IMR-90 (cell line): ENCODE measurements at regions not wholly inside any gene's neighbourhood (a gene's known extent, or its start where the extent isn't known, plus 50 kb on each side); places are given as distances from the start of the nearest gene placed in this dataset.

Source experiments
- ATAC-seq: fragments of 200-7000 bp; cut with Tn5 transposase; 2 replicates; pipeline ENCODE4 v1.9.1; 2020; ENCODE audit warnings: low read depth, mild to moderate bottlenecking, moderate library complexity
- BruUV-seq: library from RNA; stranded (reverse); fragments of 400-500 nt; replicated peaks from 2 replicates; lab custom pipeline; 2021; lab: Mats Ljungman, UMichigan
- CTCF ChIA-PET: fragments of 300-600 bp; formaldehyde crosslinking; extraction: SDS; loops from one replicate; lab custom pipeline; 2021; ENCODE audit warnings: antibody characterized with exemption; lab: Yijun Ruan, JAX
- POLR2A ChIA-PET: fragments of 300-600 bp; sonication (Branson Sonifier 250); formaldehyde crosslinking; loops from one replicate; lab custom pipeline; 2022; ENCODE audit warnings: antibody characterized with exemption; ENCODE audit not compliant: unreplicated experiment; lab: Charles Lee
- DNase-seq: peaks from one replicate; pipeline ENCODE4 v3.0.0; 2013
- H2AFZ ChIP-seq: replicated peaks from 2 replicates; pipeline ENCODE3; 2013; ENCODE audit warnings: low read length, mild to moderate bottlenecking; ENCODE audit not compliant: poor library complexity
- H2AK5ac ChIP-seq: 2 replicates; pipeline ENCODE4 v1.6.1; 2013; ENCODE audit warnings: low read depth, low read length, inconsistent platforms
- H2AK9ac ChIP-seq: replicated peaks from 2 replicates; pipeline ENCODE3; 2013; ENCODE audit warnings: mild to moderate bottlenecking, low read depth, low read length, moderate library complexity; ENCODE audit not compliant: poor library complexity
- H2BK120ac ChIP-seq: 2 replicates; pipeline ENCODE4 v1.6.1; 2013; ENCODE audit warnings: low read depth, low read length, inconsistent platforms
- H2BK15ac ChIP-seq: 3 replicates; pipeline ENCODE4 v1.6.1; 2013; ENCODE audit warnings: low read depth, low read length, inconsistent platforms
- H2BK20ac ChIP-seq: 2 replicates; pipeline ENCODE4 v1.6.1; 2013; ENCODE audit warnings: low read depth, mild to moderate bottlenecking, inconsistent platforms, low read length, moderate library complexity
- H2BK5ac ChIP-seq: 2 replicates; pipeline ENCODE4 v1.6.1; 2013; ENCODE audit warnings: mild to moderate bottlenecking, low read depth, low read length, inconsistent platforms; ENCODE audit not compliant: poor library complexity, severe bottlenecking
- H3K14ac ChIP-seq: replicated peaks from 2 replicates; pipeline ENCODE4 v1.6.1; 2013; ENCODE audit warnings: low read depth, low read length, inconsistent platforms
- H3K18ac ChIP-seq: 2 replicates; pipeline ENCODE4 v1.6.1; 2013; ENCODE audit warnings: low read depth, low read length, control low read depth
- H3K23ac ChIP-seq: 2 replicates; pipeline ENCODE4 v1.6.1; 2013; ENCODE audit warnings: low read depth, low read length, inconsistent platforms
- H3K27ac ChIP-seq: 2 replicates; pipeline ENCODE4 v1.5.1; 2013; ENCODE audit warnings: mild to moderate bottlenecking, control low read depth, low read length; ENCODE audit not compliant: insufficient read depth
- H3K27me3 ChIP-seq: 2 replicates; pipeline ENCODE4 v1.6.1; 2013; ENCODE audit warnings: low read length; ENCODE audit not compliant: control insufficient read depth, insufficient read depth
- H3K36me3 ChIP-seq: 2 replicates; pipeline ENCODE4 v1.6.1; 2013; ENCODE audit warnings: low read length, mixed read lengths; ENCODE audit not compliant: control insufficient read depth, insufficient read depth
- H3K4ac ChIP-seq: 2 replicates; pipeline ENCODE4 v1.6.1; 2013; ENCODE audit warnings: low read depth, low read length, inconsistent platforms
- H3K4me1 ChIP-seq: 2 replicates; pipeline ENCODE4 v1.6.1; 2013; ENCODE audit warnings: low read length, mixed read lengths; ENCODE audit not compliant: control insufficient read depth, insufficient read depth
- H3K4me2 ChIP-seq: 2 replicates; pipeline ENCODE4 v1.6.1; 2013; ENCODE audit warnings: low read depth, mild to moderate bottlenecking, control low read depth, low read length, moderate library complexity
- H3K4me3 ChIP-seq: 2 replicates; pipeline ENCODE4 v1.5.1; 2013; ENCODE audit warnings: low read depth, mild to moderate bottlenecking, control low read depth, low read length, moderate library complexity; ENCODE audit not compliant: insufficient read depth
- H3K56ac ChIP-seq: 2 replicates; pipeline ENCODE4 v1.6.1; 2013; ENCODE audit warnings: low read length, inconsistent platforms; ENCODE audit not compliant: insufficient read depth; ENCODE audit errors: extremely low read depth
- H3K79me1 ChIP-seq, 2 experiments: 2 replicates each; pipeline ENCODE4 v1.6.1; 2013; ENCODE audit warnings: low read length in 2 of 2, inconsistent platforms in 1 of 2, low read depth in 1 of 2
- H3K9ac ChIP-seq: 2 replicates; pipeline ENCODE4 v1.6.1; 2013; ENCODE audit warnings: low read depth, low read length, control low read depth
- H3K9me1 ChIP-seq: 2 replicates; pipeline ENCODE4 v1.6.1; 2013; ENCODE audit warnings: low read length, inconsistent platforms; ENCODE audit not compliant: insufficient read depth
- H3K9me3 ChIP-seq: 2 replicates; pipeline ENCODE4 v1.6.1; 2013; ENCODE audit warnings: low read length; ENCODE audit not compliant: control insufficient read depth, insufficient read depth
- H4K20me1 ChIP-seq: 2 replicates; pipeline ENCODE4 v1.6.1; 2013; ENCODE audit warnings: low read length, inconsistent platforms; ENCODE audit not compliant: insufficient read depth
- H4K5ac ChIP-seq: 2 replicates; pipeline ENCODE4 v1.6.1; 2013; ENCODE audit warnings: mild to moderate bottlenecking, low read depth, low read length, control low read depth
- H4K8ac ChIP-seq, 2 experiments: 2 replicates each; pipeline ENCODE4 v1.6.1; 2013; ENCODE audit warnings: low read depth in 2 of 2, low read length in 2 of 2, control low read depth in 1 of 2, inconsistent platforms in 1 of 2
- H4K91ac ChIP-seq: 2 replicates; pipeline ENCODE4 v1.6.1; 2013; ENCODE audit warnings: low read depth, low read length, inconsistent platforms; ENCODE audit not compliant: insufficient read depth
- BHLHE40 ChIP-seq: fragments of 150-350 bp; IDR thresholded peaks from 2 replicates; pipeline ENCODE4 v1.6.1; 2016; ENCODE audit warnings: mild to moderate bottlenecking, low read depth, low read length
- CTCF ChIP-seq: conservative IDR thresholded peaks from 2 replicates; pipeline ENCODE4 v1.5.1; 2012; ENCODE audit warnings: mild to moderate bottlenecking, low read depth, low read length, improper control_type of control experiment
- ELK1 ChIP-seq: fragments of 150-350 bp; IDR thresholded peaks from 2 replicates; pipeline ENCODE4 v1.6.1; 2016; ENCODE audit warnings: low read depth, mild to moderate bottlenecking, low read length, moderate library complexity, borderline replicate concordance
- FOS ChIP-seq: fragments of 150-350 bp; IDR thresholded peaks from 2 replicates; pipeline ENCODE4 v1.6.1; 2016; ENCODE audit warnings: low read depth, low read length
- MAFK ChIP-seq: IDR thresholded peaks from 2 replicates; pipeline ENCODE4 v1.6.1; 2012; ENCODE audit warnings: low read depth, low read length, improper control_type of control experiment
- MAZ ChIP-seq: IDR thresholded peaks from 2 replicates; pipeline ENCODE4 v1.6.1; 2012; ENCODE audit warnings: low read depth, mild to moderate bottlenecking, low read length, improper control_type of control experiment, moderate library complexity, borderline replicate concordance
- SMC3 ChIP-seq: fragments of 150-350 bp; IDR thresholded peaks from 2 replicates; pipeline ENCODE4 v1.6.1; 2016; ENCODE audit warnings: low read depth, mild to moderate bottlenecking, antibody characterized with exemption, low read length, moderate library complexity
- WGBS, 2 experiments: methylation state at CpG; one replicate each; pipeline versions ENCODE4 v1.1.5 to v1.1.7; 2013; ENCODE audit warnings: missing lambda C conversion rate in 2 of 2; ENCODE audit not compliant: insufficient read length in 1 of 2; ENCODE audit errors: extremely low coverage in 2 of 2; 5-methylcytosine and 5-hydroxymethylcytosine counted together
- dilution Hi-C: fragments of 300-500 bp; cut with HindIII; formaldehyde crosslinking; loops from one replicate; pipeline ENCODE4 v1.14.3; 2018; ENCODE audit warnings: low sequenced_read_pairs; ENCODE audit not compliant: unreplicated experiment
- in situ Hi-C: fragments of 300-500 bp; cut with MboI; formaldehyde crosslinking; loops from 3 replicates; pipeline ENCODE4 v1.14.3; 2019; ENCODE audit warnings: low sequenced_read_pairs, inconsistent platforms, mixed read lengths
- intact Hi-C: fragments of 100-400 bp; cut with micrococcal nuclease; formaldehyde crosslinking; loops from 2 replicates; pipeline ENCODE4 v1.10.0; 2022
- TF ChIP-seq, protein P1 (sequence below): fragments of 150-350 bp; IDR thresholded peaks from 2 replicates; pipeline ENCODE4 v1.6.1; 2017; ENCODE audit warnings: mild to moderate bottlenecking, antibody characterized with exemption, low read length, low read depth

GRCh38 chr17:83144421-83145357 is 65.3 kb downstream of the METRNL start (continued):
- no peak for TF ChIP-seq ELK1

- in situ Hi-C loops = no loop called here
- H3K79me1 ChIP-seq = no peaks in the 10 kb centered on the region
- no peak overlapping the region for H2AK5ac ChIP-seq
- POLR2A ChIA-PET = no interaction called here
- H3K9ac ChIP-seq = no peak overlapping the region
- no TSS peak for BruUV-seq
- H2AFZ ChIP-seq = no peak overlapping the region
- no peak overlapping the region for H3K14ac ChIP-seq
- no peak overlapping the region for H3K27ac ChIP-seq
- no peak overlapping the region for H2AK9ac ChIP-seq
- no peak overlapping the region for H3K4ac ChIP-seq
- no peak overlapping the region for H2BK120ac ChIP-seq
- H3K4me2 ChIP-seq = no peak overlapping the region
- no peak for DNase-seq
- 0 out of 2 replicates have a peak, but pooled peaks cover 2% of the 10 kb centered on the region for H3K4me1 ChIP-seq
- H4K8ac ChIP-seq = no peak overlapping the region
- no peak for ATAC-seq
- intact Hi-C loops = no loop called here
- no peak overlapping the region for H2BK5ac ChIP-seq
- no peak overlapping the region for H4K5ac ChIP-seq
- WGBS, 2 experiments = 57% methylated on average over 1 of the region's 5 CpGs; no CpG with 5 or more reads in 1 of the 2 experiments
- H3K18ac ChIP-seq = no peak overlapping the region
- H2BK15ac ChIP-seq = no peak overlapping the region
- no peak overlapping the region for H3K23ac ChIP-seq
- H3K27me3 ChIP-seq = peaks cover 32% of the 10 kb centered on the region
- H3K56ac ChIP-seq = no peak overlapping the region
- H3K9me3 ChIP-seq = peaks cover 14% of the 10 kb centered on the region
- no peaks in the 10 kb centered on the region for H4K20me1 ChIP-seq
- TF ChIP-seq BHLHE40 (no peak), MAFK (no peak), FOS (no peak), CTCF (no peak), MAZ (no peak), SMC3 (no peak)
- TF ChIP-seq, protein P1, sequence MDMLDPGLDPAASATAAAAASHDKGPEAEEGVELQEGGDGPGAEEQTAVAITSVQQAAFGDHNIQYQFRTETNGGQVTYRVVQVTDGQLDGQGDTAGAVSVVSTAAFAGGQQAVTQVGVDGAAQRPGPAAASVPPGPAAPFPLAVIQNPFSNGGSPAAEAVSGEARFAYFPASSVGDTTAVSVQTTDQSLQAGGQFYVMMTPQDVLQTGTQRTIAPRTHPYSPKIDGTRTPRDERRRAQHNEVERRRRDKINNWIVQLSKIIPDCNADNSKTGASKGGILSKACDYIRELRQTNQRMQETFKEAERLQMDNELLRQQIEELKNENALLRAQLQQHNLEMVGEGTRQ = no peak
- no peak overlapping the region for H3K4me3 ChIP-seq
- H3K36me3 ChIP-seq = no peaks in the 10 kb centered on the region
- no peak overlapping the region for H2BK20ac ChIP-seq
- dilution Hi-C loops = no loop called here
- 0 out of 2 replicates have a peak, but pooled peaks cover 2% of the 10 kb centered on the region for H3K9me1 ChIP-seq
- no peak overlapping the region for H4K91ac ChIP-seq
- CTCF ChIA-PET = no interaction called here
These were observed 65.9 kb downstream of the METRNL start for GRCh38 chr17:83145358-83145738.
